Tibial nerve (tissue), 4 donors: ENCODE measurements at regions not wholly inside any gene's neighbourhood (a gene's known extent, or its start where the extent isn't known, plus 50 kb on each side); places are given as distances from the start of the nearest gene placed in this dataset.
"Not testable (repeated sequence)": the region's sequence is repeated elsewhere in the genome, so short reads cannot be mapped to it uniquely, and the experiment has no call there.

ENCODE experiments used
- EP300 ChIP-seq, 2 donors: sonication (generic); formaldehyde crosslinking; IDR thresholded peaks; one replicate each; pipeline ENCODE4 v1.6.1; 2017; ENCODE audit warnings: antibody characterized with exemption in 2 of 2, mild to moderate bottlenecking in 1 of 2
- TF ChIP-seq, protein P1 (sequence below), 5 experiments: fragments of 200-600 bp in 3 of 5; fragments of 450-650 bp in 2 of 5; sonication (generic) in 3 of 5; IDR thresholded peaks; one replicate each; pipeline ENCODE4 v1.5.1; 2016 to 2019; ENCODE audit warnings: antibody characterized with exemption in 5 of 5, mild to moderate bottlenecking in 3 of 5, moderate library complexity in 2 of 5

DNA sequence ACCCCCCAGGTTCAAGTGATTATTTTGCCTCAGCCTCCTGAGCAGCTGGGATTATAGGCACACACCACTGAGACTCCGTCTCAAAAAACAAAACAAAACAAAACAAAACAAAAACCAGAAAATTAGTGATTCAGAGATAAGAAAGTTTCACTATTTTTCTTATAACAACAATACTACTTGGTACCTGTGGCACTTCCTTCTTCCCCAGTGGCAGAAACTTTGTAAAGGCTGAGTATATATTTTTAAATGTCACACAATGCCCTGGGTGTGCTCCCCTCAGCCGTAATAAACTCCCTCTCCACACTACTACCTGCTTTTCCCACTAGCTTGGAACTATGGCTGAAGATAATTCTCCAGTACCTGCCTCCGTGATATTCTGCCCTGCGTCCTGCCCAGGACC lies 177.7 kb upstream of the TTC14 start:
- not testable (repeated sequence) for TF ChIP-seq EP300 (IDR thresholded peaks at IDR 0.05)
- TF ChIP-seq, protein P1, sequence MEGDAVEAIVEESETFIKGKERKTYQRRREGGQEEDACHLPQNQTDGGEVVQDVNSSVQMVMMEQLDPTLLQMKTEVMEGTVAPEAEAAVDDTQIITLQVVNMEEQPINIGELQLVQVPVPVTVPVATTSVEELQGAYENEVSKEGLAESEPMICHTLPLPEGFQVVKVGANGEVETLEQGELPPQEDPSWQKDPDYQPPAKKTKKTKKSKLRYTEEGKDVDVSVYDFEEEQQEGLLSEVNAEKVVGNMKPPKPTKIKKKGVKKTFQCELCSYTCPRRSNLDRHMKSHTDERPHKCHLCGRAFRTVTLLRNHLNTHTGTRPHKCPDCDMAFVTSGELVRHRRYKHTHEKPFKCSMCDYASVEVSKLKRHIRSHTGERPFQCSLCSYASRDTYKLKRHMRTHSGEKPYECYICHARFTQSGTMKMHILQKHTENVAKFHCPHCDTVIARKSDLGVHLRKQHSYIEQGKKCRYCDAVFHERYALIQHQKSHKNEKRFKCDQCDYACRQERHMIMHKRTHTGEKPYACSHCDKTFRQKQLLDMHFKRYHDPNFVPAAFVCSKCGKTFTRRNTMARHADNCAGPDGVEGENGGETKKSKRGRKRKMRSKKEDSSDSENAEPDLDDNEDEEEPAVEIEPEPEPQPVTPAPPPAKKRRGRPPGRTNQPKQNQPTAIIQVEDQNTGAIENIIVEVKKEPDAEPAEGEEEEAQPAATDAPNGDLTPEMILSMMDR (IDR thresholded peaks at IDR 0.05) = not testable (repeated sequence)
